HFFc6 (cell line): ENCODE measurements at regions not wholly inside any gene's neighbourhood (a gene's known extent, or its start where the extent isn't known, plus 50 kb on each side); places are given as distances from the start of the nearest gene placed in this dataset.

Experiments used
- DNase-seq: peaks from one replicate; pipeline ENCODE4 v3.0.0-alpha.2; 2018
- H3K27ac Mint-ChIP-seq: 2 replicates; pipeline ENCODE4 v1.8.0; 2020; ENCODE audit warnings: mild to moderate bottlenecking, mixed read lengths
- H3K27me3 Mint-ChIP-seq: 2 replicates; pipeline ENCODE4 v1.8.0; 2021; ENCODE audit warnings: mild to moderate bottlenecking, moderate library complexity, mixed read lengths; ENCODE audit not compliant: insufficient read depth
- H3K36me3 Mint-ChIP-seq: 2 replicates; pipeline ENCODE4 v1.8.0; 2021; ENCODE audit warnings: low read depth, mixed read lengths
- H3K4me1 Mint-ChIP-seq: 2 replicates; pipeline ENCODE4 v1.8.0; 2020; ENCODE audit warnings: low read depth, mixed read lengths
- H3K4me3 Mint-ChIP-seq: 2 replicates; pipeline ENCODE4 v1.8.0; 2020; ENCODE audit warnings: mild to moderate bottlenecking, moderate library complexity, mixed read lengths
- H3K9me3 Mint-ChIP-seq: 2 replicates; pipeline ENCODE4 v1.8.0; 2020; ENCODE audit warnings: mild to moderate bottlenecking, mixed read lengths
- CTCF ChIP-seq: fragments of 200-600 bp; sonication (generic); IDR thresholded peaks from 2 replicates; pipeline ENCODE4 v1.5.0; 2021; ENCODE audit warnings: antibody characterized with exemption, mild to moderate bottlenecking

DNA sequence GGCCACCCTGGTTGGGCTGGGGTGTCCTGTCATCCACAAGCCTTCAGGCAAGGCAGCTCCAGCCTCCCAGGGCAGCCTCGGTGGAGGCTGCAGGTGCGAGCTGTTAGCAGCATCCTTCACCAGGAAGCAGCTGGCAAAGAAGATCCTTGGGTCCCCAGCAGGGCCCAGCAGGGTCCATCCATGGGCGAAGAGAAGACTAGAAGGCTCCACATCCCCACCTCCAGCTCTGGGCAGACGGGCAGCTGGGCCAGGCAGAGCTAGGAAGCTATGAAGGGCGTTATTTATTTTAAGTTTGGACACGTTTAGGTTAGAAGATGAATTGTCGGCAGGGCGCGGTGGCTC, 348.5 kb downstream of the TCERG1L start:
- H3K36me3 Mint-ChIP-seq: peaks cover 7% of the 10 kb centered on the region; the same call in 1 of the 2 replicates
- no peaks in the 10 kb centered on the region for H3K4me1 Mint-ChIP-seq

DNA sequence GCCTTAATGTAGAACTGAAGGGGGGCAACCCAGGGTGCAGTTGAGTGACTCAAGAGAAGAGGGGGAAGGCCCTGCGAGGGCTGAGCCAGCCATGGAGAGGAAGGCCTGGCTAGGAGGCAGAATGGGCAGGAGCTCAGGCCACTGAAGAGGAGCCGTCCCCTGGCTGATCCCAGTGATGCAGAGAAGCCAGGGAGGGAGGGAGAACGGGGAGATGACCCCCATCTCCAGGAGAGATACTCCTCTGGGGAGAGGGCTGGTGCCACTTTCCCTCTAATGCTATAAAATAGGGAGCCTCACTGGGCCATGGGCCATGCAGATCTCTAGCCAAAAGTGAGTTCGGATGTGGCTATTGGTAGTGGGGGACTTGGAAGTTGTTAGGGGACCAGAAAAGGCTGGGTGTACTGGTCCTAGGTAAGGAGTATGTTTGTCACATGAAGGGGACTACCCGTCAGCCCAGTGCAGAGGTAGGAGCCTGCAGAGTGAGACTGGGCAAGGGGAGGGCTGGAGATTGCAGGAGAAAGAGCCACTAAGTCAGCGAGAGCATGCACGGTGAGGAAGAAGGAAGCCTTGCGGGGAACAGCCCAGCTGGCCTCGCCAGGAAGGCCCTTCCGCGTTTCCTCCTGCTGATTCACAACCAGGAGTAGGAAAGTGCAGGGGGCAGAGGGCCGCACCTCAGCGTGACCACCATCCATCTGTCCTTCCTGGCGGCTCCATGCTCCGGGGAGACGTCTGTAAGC, 347.6 kb downstream of the TCERG1L start:
- DNase-seq: no peak
- Mint-ChIP-seq H3K9me3 (peaks cover 79% of the 10 kb centered on the region), H3K4me3 (no peak overlapping the region), H3K4me1 (no peaks in the 10 kb centered on the region), H3K27ac (no peak overlapping the region), H3K36me3 (peaks cover 10% of the 10 kb centered on the region; the same call in 1 of the 2 replicates), H3K27me3 (no peaks in the 10 kb centered on the region; the same call in 1 of the 2 replicates)
- no peak for TF ChIP-seq CTCF

More for the DNA sequence above, 348.5 kb downstream of the TCERG1L start:
- H3K27ac Mint-ChIP-seq: no peak overlapping the region
- no peaks in the 10 kb centered on the region; the same call in 1 of the 2 replicates for H3K27me3 Mint-ChIP-seq
- DNase-seq: no peak
- no peak for TF ChIP-seq CTCF
- H3K9me3 Mint-ChIP-seq: peaks cover 76% of the 10 kb centered on the region
- H3K4me3 Mint-ChIP-seq: no peak overlapping the region

- Mint-ChIP-seq H3K27me3 (peaks cover 1% of the 10 kb centered on the region), H3K27ac (no peak overlapping the region), H3K9me3 (peaks cover 79% of the 10 kb centered on the region), H3K4me3 (no peak overlapping the region), H3K36me3 (peaks cover 10% of the 10 kb centered on the region; the same call in 1 of the 2 replicates), H3K4me1 (no peaks in the 10 kb centered on the region)
- TF ChIP-seq CTCF: no peak
- DNase-seq: no peak
Observed at GRCh38 chr10:130964771-130965170, 346.8 kb downstream of the TCERG1L start.

GRCh38 chr10:130967161-130967560, 344.4 kb downstream of the TCERG1L start:
- Mint-ChIP-seq H3K4me3 (no peak overlapping the region), H3K9me3 (peaks cover 68% of the 10 kb centered on the region), H3K4me1 (no peaks in the 10 kb centered on the region), H3K27ac (no peak overlapping the region), H3K27me3 (peaks cover 3% of the 10 kb centered on the region), H3K36me3 (peaks cover 10% of the 10 kb centered on the region; the same call in 1 of the 2 replicates)
- DNase-seq: no peak
- no peak for TF ChIP-seq CTCF

- no peaks in the 10 kb centered on the region for H3K4me1 Mint-ChIP-seq
- no peak for TF ChIP-seq CTCF
- peaks cover 10% of the 10 kb centered on the region; the same call in 1 of the 2 replicates for H3K36me3 Mint-ChIP-seq
- DNase-seq: no peak
- no peak overlapping the region for H3K27ac Mint-ChIP-seq
- H3K4me3 Mint-ChIP-seq: no peak overlapping the region
- peaks cover 3% of the 10 kb centered on the region for H3K27me3 Mint-ChIP-seq
- peaks cover 66% of the 10 kb centered on the region for H3K9me3 Mint-ChIP-seq
Observed at GRCh38 chr10:130967784-130968183, 343.7 kb downstream of the TCERG1L start.
